ENCODE measurements at regions not wholly inside any gene's neighbourhood (a gene's known extent, or its start where the extent isn't known, plus 50 kb on each side); places are given as distances from the start of the nearest gene placed in this dataset.
A peak's percentile ranks its signal among the peaks of the same experiment; 100 is the strongest.
"Not testable (repeated sequence)": the region's sequence is repeated elsewhere in the genome, so short reads cannot be mapped to it uniquely, and the experiment has no call there.

- H3K4me3 ChIP-seq (ENCODE audit: low read depth, low read length); DNase-seq (ENCODE audit: low read depth): not testable (repeated sequence)
These were observed 269.1 kb upstream of the PLGLB1 start for GRCh38 chr2:87290566-87291307.

DNA sequence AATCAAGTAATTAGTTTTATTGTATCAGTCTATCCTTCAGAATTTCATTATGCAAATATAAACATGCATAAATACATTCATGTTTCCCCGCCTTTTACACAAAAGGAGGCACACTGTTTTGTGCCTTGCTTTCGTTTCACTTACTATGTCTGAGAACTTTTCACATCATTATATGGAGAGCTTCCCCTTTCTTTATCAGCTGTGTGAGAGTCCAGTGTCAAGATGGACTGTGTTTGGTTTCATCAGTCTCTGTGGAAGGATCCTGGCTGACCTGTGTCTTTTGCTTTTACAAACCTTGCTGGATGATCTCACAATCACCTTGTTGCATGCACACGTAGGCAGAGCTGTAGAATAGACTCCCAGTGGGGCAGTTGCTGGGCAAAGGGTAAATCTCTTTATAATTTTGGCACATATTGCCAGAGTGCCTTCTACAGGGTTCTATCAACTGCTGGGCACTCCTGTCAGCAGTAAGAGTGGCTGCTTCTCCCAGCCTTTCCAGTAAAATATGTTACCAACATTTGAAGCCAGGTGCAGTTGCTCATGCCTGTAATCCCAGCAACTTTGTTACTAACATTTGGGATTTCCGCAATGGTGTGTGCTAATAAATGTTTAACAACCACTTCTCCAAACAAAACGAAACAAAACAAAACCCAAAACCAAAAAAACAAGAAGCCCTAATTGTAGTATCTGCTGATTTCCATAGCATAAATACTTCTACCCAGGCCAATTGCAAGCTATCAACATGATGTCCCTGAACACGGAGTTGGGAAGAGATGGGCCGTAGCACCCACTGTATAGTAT lies 270.0 kb upstream of the PLGLB1 start:
- not testable (repeated sequence) for H3K4me3 ChIP-seq (ENCODE audit: low read depth, low read length); DNase-seq (ENCODE audit: low read depth)

DNA sequence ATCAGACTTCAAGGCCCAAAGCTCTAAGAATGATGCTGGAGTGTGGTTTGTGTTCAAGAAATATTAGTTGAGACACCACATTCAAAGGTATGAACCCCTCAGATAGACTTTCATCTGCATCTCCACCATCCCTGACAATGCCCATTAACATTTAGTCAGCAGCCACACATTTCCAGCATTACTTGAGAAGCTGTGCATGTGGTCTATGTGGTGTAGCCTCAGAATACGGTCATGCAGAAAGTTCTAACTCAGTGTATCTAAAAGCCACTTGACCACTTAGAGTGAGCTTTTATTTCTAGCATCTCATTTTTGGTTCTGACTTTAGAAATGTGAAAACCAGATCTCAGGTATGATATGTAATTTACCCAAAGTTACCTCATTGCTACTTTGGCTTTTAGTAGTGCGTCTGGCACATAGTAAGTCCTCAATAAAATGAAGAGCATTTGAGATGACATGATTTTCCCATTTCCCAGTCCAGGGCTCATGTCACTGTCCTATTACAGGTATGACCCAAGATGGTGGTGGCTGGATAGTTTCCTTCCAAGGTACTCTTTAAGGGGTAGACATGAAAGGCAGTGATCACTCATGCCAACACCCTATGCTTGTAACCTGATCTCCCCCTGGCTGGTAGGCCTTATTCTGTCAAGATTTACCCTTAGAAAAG lies 272.4 kb upstream of the PLGLB1 start:
- DNase-seq (ENCODE audit: low read depth), result not testable (repeated sequence)

DNA sequence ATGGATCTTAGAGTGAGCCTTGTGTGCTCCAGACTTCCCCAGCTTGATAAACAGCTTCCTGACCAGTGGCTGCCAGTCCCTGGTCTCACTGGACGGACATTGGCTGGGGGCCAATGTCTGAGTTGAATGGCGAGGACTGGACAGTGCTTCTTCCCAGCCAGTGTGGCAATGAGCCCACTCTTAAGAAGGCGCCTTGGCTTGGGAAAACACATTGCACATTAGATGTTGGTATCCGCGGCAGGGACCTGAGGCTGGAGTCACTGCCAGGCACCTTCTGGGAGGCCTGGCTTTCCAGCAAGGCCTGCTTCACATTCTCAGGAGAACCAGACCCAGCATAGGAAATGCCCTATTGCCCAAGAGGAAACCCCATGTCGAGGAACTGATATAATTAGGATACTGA lies 273.5 kb upstream of the PLGLB1 start:
- DNase-seq (ENCODE audit: low read depth), result not testable (repeated sequence)

More for the DNA sequence above, 272.4 kb upstream of the PLGLB1 start:
- not testable (repeated sequence) for H3K4me3 ChIP-seq (ENCODE audit: low read depth, low read length)

GRCh38 chr2:87301349-87301748 lies 279.7 kb upstream of the PLGLB1 start:
- not testable (repeated sequence) for DNase-seq (ENCODE audit: low read depth); H3K4me3 ChIP-seq (ENCODE audit: low read depth, low read length)

More for the DNA sequence above, 273.5 kb upstream of the PLGLB1 start:
- not testable (repeated sequence) for H3K4me3 ChIP-seq (ENCODE audit: low read depth, low read length)

DNA sequence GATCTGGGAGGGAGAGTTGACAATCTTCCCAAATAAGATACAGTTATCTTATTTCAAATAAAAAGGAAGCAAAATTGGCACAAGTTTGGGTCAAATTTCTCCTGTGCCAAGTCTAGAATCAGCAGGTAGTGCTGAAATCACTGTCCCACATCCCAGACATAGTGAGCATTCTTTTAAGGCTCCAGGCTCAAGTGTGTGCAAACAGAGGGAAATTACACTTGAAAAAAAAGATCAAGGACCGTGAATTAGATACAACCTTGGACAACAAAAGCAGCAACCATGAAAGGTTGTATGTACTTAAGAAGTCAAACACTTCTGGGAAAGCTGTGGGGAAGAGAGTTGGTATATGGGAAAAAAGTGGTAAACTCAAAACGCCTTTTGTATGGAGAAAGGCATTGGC lies 280.2 kb upstream of the PLGLB1 start:
- not testable (repeated sequence) for DNase-seq (ENCODE audit: low read depth); H3K4me3 ChIP-seq (ENCODE audit: low read depth, low read length)

GRCh38 chr2:87308621-87309020 lies 287.0 kb upstream of the PLGLB1 start:
- not testable (repeated sequence) for DNase-seq (ENCODE audit: low read depth)

DNA sequence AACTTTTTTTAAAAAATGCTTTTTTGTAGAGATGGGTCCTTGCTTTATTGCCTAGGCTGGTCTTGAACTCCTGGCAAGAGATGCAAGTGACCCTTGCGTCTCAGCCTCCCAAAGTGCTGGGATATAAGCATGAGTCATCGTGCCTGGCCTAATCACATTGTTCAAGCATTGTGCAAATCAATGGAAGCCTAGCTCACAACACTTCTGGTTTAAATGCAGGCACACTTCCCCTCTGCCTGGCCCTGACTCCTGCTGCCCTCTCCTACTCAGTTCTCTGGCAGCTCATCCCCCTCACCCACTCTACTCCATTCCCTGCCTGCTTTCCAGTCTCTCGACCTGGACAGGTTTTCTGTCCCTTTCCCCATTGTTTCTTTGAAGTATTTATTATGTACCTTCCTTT lies 288.1 kb upstream of the PLGLB1 start:
- H3K4me3 ChIP-seq (ENCODE audit: low read depth, low read length); DNase-seq (ENCODE audit: low read depth): not testable (repeated sequence)

More at GRCh38 chr2:87308621-87309020, 287.0 kb upstream of the PLGLB1 start:
- H3K4me3 ChIP-seq (ENCODE audit: low read depth, low read length), result not testable (repeated sequence)

DNA sequence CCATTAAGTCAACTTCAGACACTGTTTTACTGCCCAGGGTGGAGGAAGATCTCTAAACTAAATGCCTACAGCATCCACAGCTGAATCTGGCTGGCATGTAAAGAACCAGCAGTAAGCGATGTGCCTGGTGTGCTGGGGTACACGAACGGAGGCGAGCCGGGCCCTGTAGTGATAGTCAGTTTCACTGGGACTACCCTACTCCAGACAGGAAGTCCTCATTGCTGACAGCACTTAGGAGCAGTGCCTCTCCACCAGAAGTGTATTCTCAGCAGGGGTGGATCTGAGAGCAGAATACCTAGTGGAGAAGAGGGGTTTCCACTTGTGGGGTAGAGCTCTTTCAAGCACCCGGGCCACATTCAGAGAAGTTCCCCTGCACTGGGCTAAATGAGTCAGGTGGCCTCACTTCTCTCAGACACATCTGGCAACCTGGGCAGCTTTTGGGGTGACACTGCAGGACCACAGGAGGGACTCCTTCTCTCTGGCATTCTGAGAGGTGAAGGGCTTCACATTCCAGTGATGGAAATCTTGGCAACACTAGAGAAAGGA lies 290.3 kb upstream of the PLGLB1 start:
- DNase-seq (ENCODE audit: low read depth); H3K4me3 ChIP-seq (ENCODE audit: low read depth, low read length): not testable (repeated sequence)

- H3K4me3 ChIP-seq (ENCODE audit: low read depth, low read length); DNase-seq (ENCODE audit: low read depth): not testable (repeated sequence)
These were observed 293.0 kb upstream of the PLGLB1 start for GRCh38 chr2:87314622-87315021.

- DNase-seq (ENCODE audit: low read depth); H3K4me3 ChIP-seq (ENCODE audit: low read depth, low read length): not testable (repeated sequence)
These were observed 293.7 kb upstream of the PLGLB1 start for GRCh38 chr2:87315183-87315902.

- H3K4me3 ChIP-seq (ENCODE audit: low read depth, low read length); DNase-seq (ENCODE audit: low read depth): not testable (repeated sequence)
These were observed 295.5 kb upstream of the PLGLB1 start for GRCh38 chr2:87317193-87317592.

DNA sequence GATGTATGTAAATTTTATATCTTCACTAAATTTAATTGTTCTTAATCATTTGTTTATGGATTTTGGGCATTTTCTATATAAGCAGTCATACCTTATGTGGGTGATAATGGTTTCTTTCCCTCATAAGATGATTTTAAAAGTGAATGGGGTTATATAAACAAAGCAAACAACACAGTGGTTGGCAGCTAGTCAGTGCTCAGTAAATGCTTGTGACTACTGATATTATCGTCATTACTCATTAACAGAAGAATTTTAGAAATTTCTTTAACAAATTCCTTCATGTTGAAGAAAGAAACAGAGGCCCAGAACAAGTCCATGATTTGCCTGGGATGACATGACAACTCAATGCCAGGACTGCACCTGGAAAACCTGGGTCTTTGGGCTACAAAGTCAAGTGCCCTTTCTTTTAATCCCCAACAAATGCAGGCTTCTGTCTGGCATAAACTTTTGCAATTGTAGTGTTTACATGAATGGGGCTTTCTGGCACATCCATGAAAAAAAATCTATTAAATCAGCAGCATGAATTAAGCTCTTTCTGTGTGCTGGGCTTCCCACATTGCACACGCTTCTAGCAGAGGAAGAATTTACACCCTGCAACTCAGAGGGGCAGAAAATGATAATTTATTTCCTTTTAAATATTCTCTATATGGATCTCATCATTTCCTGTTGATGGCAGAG lies 297.3 kb upstream of the PLGLB1 start:
- peak; percentile 83 for DNase-seq (ENCODE audit: low read depth)
- H3K4me3 ChIP-seq (ENCODE audit: low read depth, low read length), result not testable (repeated sequence)

DNA sequence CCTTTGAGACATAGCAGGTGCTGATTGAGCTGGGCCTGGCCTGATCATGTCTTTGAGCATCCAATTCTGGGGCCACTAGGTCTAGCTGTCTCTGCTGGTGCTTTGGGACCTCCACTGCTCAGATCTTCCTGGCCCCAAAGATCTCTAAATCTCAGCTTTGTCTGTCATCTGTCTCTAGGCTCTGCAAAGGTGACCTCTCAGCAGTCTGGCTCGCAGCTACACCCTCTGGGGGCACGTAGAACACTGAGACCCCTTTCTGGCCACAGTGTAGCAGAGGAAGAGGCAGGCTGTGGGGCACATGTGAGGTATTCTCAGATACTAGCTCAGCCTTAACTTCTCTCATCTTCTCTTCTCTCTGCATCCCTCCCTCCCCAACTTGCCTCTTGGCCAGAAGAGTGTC lies 298.1 kb upstream of the PLGLB1 start:
- not testable (repeated sequence) for H3K4me3 ChIP-seq (ENCODE audit: low read depth, low read length); DNase-seq (ENCODE audit: low read depth)

GRCh38 chr2:87321201-87321600 lies 299.6 kb upstream of the PLGLB1 start:
- H3K4me3 ChIP-seq (ENCODE audit: low read depth, low read length); DNase-seq (ENCODE audit: low read depth): not testable (repeated sequence)

GRCh38 chr2:87324335-87325041 lies 302.8 kb upstream of the PLGLB1 start:
- H3K4me3 ChIP-seq (ENCODE audit: low read depth, low read length); DNase-seq (ENCODE audit: low read depth): not testable (repeated sequence)

- not testable (repeated sequence) for DNase-seq (ENCODE audit: low read depth); H3K4me3 ChIP-seq (ENCODE audit: low read depth, low read length)
These were observed 303.6 kb upstream of the PLGLB1 start for GRCh38 chr2:87325042-87325910.
